HepG2 (cell line): ENCODE measurements at regions not wholly inside any gene's neighbourhood (a gene's known extent, or its start where the extent isn't known, plus 50 kb on each side); places are given as distances from the start of the nearest gene placed in this dataset.

Experiments
- ARID5B ChIP-seq: IDR thresholded peaks from 2 replicates; pipeline ENCODE4 v1.4.0; 2020; ENCODE audit warnings: mild to moderate bottlenecking, missing genetic modification reagents
- ARNT ChIP-seq: fragments of 450-650 bp; IDR thresholded peaks from 2 replicates; pipeline ENCODE4 v1.6.1; 2017
- RNF219 ChIP-seq: sonication (generic); formaldehyde crosslinking; IDR thresholded peaks from 2 replicates; pipeline ENCODE4 v1.5.0; 2020; ENCODE audit warnings: mild to moderate bottlenecking, missing genetic modification reagents
- SAFB2 ChIP-seq: sonication (generic); formaldehyde crosslinking; IDR thresholded peaks from 2 replicates; pipeline ENCODE4 v1.5.1; 2020; ENCODE audit warnings: missing genetic modification reagents, low read depth, mild to moderate bottlenecking, borderline replicate concordance
- TFAP4 ChIP-seq: sonication (generic); IDR thresholded peaks from 2 replicates; pipeline ENCODE4 v1.6.1; 2016; ENCODE audit warnings: low read depth, borderline replicate concordance
- THAP8 ChIP-seq: sonication (generic); formaldehyde crosslinking; IDR thresholded peaks from 2 replicates; pipeline ENCODE4 v1.5.1; 2020; ENCODE audit warnings: missing genetic modification reagents, mild to moderate bottlenecking, borderline replicate concordance
- ZGPAT ChIP-seq: IDR thresholded peaks from 2 replicates; pipeline ENCODE4 v1.6.1; 2016; ENCODE audit warnings: mild to moderate bottlenecking
- ZNF30 ChIP-seq: sonication (generic); formaldehyde crosslinking; IDR thresholded peaks from 2 replicates; pipeline ENCODE4 v1.5.0; 2020; ENCODE audit warnings: mild to moderate bottlenecking, missing genetic modification reagents
- ZNF816 ChIP-seq: sonication (generic); formaldehyde crosslinking; IDR thresholded peaks from 2 replicates; pipeline ENCODE4 v1.8.0; 2022; ENCODE audit warnings: missing genetic modification reagents, mild to moderate bottlenecking, borderline replicate concordance
- ZSCAN29 ChIP-seq: sonication (generic); formaldehyde crosslinking; conservative IDR thresholded peaks from 2 replicates; pipeline ENCODE4 v1.4.0; 2020; ENCODE audit warnings: mild to moderate bottlenecking, missing genetic modification reagents
- TF ChIP-seq, protein P1 (sequence below): sonication (generic); formaldehyde crosslinking; IDR thresholded peaks from 2 replicates; pipeline ENCODE4 v1.5.0; 2020; ENCODE audit warnings: missing genetic modification reagents, mild to moderate bottlenecking, borderline replicate concordance
- TF ChIP-seq, protein P2 (sequence below): sonication (generic); formaldehyde crosslinking; IDR thresholded peaks from 2 replicates; pipeline ENCODE4 v1.4.0; 2020; ENCODE audit warnings: mild to moderate bottlenecking, low read depth, missing genetic modification reagents
- TF ChIP-seq, protein P3 (sequence below): sonication (generic); formaldehyde crosslinking; IDR thresholded peaks from 2 replicates; pipeline ENCODE4 v1.9.0; 2022; ENCODE audit warnings: low read depth, missing genetic modification reagents
- TF ChIP-seq, protein P4 (sequence below): IDR thresholded peaks from 2 replicates; pipeline ENCODE4 v1.6.1; 2016; ENCODE audit warnings: mild to moderate bottlenecking, missing biosample characterization, missing genetic modification reagents

DNA sequence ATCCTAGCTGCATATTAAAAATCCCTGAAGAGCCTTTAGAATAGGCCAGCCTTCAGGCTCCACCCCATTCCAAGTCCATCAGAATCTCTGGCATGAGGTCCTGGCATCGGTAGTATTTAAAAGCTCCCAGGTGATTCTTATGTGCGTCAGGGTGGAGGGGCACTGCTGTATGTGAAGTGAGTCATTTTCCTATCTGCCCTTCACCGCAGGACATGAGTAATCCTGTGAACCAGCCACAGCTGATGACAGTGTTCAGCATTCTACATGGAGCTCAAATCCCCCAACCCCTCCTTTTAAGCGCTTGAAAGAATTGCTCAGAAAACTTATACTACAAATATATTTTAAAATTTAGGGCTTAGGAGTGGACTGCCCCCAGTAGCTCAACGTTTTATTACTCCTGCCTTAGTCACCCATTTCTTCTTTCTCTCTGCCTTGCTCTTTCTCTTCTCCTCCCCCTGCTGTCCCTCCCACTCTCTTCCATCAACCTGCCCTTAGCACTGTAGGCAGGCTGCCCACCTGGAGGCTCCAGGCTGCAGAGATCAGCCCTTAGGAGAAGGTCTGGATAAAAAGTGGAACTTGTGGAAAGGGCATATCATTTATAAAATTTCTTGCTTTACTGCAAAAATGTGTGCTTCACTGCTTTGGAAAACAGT, 73.8 kb upstream of the ZNF281 start (continued):
- TF ChIP-seq ARID5B (0 out of 2 replicates have a peak, but pooled peaks have one; percentile 18), ZGPAT (CRISPR knock-in tag) (no peak), RNF219 (CRISPR knock-in tag) (no peak), TFAP4 (peak; percentile 72; the same call in 1 of the 2 replicates), ZSCAN29 (CRISPR knock-in tag) (no peak), ZNF816 (CRISPR knock-in tag) (no peak), THAP8 (CRISPR knock-in tag) (no peak), ZNF30 (CRISPR knock-in tag) (no peak), SAFB2 (no peak), ARNT (no peak)
- TF ChIP-seq, protein P1, sequence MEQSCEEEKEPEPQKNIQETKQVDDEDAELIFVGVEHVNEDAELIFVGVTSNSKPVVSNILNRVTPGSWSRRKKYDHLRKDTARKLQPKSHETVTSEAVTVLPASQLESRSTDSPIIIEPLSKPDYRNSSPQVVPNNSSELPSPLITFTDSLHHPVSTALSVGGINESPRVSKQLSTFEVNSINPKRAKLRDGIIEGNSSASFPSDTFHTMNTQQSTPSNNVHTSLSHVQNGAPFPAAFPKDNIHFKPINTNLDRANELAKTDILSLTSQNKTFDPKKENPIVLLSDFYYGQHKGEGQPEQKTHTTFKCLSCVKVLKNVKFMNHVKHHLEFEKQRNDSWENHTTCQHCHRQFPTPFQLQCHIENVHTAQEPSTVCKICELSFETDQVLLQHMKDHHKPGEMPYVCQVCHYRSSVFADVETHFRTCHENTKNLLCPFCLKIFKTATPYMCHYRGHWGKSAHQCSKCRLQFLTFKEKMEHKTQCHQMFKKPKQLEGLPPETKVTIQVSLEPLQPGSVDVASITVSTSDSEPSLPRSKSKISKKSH (CRISPR knock-in tag) = no peak
- TF ChIP-seq, protein P2, sequence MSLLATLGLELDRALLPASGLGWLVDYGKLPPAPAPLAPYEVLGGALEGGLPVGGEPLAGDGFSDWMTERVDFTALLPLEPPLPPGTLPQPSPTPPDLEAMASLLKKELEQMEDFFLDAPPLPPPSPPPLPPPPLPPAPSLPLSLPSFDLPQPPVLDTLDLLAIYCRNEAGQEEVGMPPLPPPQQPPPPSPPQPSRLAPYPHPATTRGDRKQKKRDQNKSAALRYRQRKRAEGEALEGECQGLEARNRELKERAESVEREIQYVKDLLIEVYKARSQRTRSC (CRISPR knock-in tag) = no peak
- TF ChIP-seq, protein P3, sequence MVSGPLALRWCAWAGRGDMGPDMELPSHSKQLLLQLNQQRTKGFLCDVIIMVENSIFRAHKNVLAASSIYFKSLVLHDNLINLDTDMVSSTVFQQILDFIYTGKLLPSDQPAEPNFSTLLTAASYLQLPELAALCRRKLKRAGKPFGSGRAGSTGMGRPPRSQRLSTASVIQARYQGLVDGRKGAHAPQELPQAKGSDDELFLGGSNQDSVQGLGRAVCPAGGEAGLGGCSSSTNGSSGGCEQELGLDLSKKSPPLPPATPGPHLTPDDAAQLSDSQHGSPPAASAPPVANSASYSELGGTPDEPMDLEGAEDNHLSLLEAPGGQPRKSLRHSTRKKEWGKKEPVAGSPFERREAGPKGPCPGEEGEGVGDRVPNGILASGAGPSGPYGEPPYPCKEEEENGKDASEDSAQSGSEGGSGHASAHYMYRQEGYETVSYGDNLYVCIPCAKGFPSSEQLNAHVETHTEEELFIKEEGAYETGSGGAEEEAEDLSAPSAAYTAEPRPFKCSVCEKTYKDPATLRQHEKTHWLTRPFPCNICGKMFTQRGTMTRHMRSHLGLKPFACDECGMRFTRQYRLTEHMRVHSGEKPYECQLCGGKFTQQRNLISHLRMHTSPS = no peak
- TF ChIP-seq, protein P4, sequence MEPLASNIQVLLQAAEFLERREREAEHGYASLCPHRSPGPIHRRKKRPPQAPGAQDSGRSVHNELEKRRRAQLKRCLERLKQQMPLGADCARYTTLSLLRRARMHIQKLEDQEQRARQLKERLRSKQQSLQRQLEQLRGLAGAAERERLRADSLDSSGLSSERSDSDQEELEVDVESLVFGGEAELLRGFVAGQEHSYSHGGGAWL (CRISPR knock-in tag) = no peak
